ENCODE measurements at regions not wholly inside any gene's neighbourhood (a gene's known extent, or its start where the extent isn't known, plus 50 kb on each side); places are given as distances from the start of the nearest gene placed in this dataset.
"Not testable (repeated sequence)": the region's sequence is repeated elsewhere in the genome, so short reads cannot be mapped to it uniquely, and the experiment has no call there.

DNA sequence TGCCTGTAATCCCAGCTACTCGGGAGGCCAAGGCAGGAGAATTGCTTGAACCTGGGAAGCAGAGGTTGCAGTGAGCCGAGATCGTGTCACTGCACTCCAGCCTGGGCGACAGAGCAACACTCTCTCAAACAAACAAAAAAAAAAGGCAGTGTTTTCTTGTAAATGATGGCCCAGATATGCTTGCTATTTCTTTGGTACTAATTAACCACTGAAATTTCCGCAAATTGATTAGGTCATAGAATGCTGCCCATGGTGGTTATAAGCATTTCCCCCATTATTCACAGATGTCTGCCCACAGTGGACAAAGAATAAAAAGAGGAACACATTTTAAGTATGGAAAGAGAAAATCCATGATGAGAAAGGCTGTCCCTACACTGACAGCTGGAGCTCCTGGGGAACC is 49.9 kb upstream of the DAAM1 start:
- not testable (repeated sequence) for DNase-seq (ENCODE audit: extremely low read depth in 1 of 11, low read depth in 9 of 11, low spot score in 4 of 11)

All from renal cortex interstitium (tissue), 11 donors.